Activated CD4-positive, alpha-beta T cell treated with anti-CD3 and anti-CD28 coated beads, Interleukin-2, amount 10 ng/mL, durations not matched to agents 7 days and 5 days (primary cell): ENCODE measurements at regions not wholly inside any gene's neighbourhood (a gene's known extent, or its start where the extent isn't known, plus 50 kb on each side); places are given as distances from the start of the nearest gene placed in this dataset.

Source experiments
- CTCF ChIA-PET: fragments of 350-600 bp; sonication (Branson Sonifier 250); formaldehyde crosslinking; loops from one replicate; lab custom pipeline; 2021; ENCODE audit warnings: antibody characterized with exemption; lab: Charles Lee
- POLR2A ChIA-PET: fragments of 350-600 bp; sonication (Branson Sonifier 250); formaldehyde crosslinking; loops from one replicate; lab custom pipeline; 2021; ENCODE audit warnings: antibody characterized with exemption; lab: Charles Lee
- DNase-seq: peaks from one replicate; pipeline ENCODE4 v3.0.0-alpha.2; 2020
- H3K27ac Mint-ChIP-seq: one replicate; pipeline ENCODE4 v1.8.0; 2021; ENCODE audit warnings: mild to moderate bottlenecking, moderate library complexity, mixed read lengths
- H3K27me3 Mint-ChIP-seq: one replicate; pipeline ENCODE4 v1.8.0; 2021; ENCODE audit warnings: mixed read lengths
- H3K36me3 Mint-ChIP-seq: one replicate; pipeline ENCODE4 v1.8.0; 2021; ENCODE audit warnings: low read depth, mixed read lengths
- H3K4me1 Mint-ChIP-seq: one replicate; pipeline ENCODE4 v1.8.0; 2021; ENCODE audit warnings: mixed read lengths
- H3K4me3 Mint-ChIP-seq: one replicate; pipeline ENCODE4 v1.8.0; 2021; ENCODE audit warnings: mild to moderate bottlenecking, moderate library complexity, mixed read lengths
- H3K9me3 Mint-ChIP-seq: one replicate; pipeline ENCODE4 v1.8.0; 2021; ENCODE audit warnings: mixed read lengths

DNA sequence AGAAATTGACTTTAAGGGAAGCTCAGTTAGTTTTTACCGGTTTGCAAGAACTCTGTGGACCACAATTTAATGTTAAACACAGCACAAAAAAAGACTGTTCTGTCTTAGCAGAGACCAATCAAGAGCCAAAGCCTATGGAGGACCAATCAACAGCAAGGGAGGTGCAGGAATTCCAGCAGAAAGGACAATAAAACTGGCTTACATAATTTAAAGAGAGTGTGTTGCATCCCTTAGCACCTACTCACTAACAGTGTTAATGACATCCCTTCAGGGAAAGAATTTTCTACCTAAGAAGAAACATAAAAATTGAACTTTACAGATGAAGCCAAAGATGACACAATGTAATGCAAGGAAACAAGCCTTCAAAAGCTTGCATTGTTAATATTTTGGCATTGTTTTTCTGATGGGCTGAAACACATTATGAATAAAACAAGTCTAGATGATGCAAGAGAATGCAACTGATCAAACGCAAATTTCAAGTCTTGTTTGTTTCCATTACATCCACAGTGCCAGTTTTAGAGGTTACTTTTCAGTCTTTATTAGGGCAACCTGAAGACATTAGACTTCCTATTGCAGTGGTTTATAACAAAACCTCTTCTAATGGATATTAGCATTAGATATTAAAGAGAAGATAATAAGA lies 111.3 kb upstream of the FST start:
- no peak for DNase-seq
- Mint-ChIP-seq H3K36me3 (no peaks in the 10 kb centered on the region), H3K9me3 (no peaks in the 10 kb centered on the region), H3K4me1 (no peaks in the 10 kb centered on the region), H3K27me3 (peaks cover 9% of the 10 kb centered on the region), H3K4me3 (no peak overlapping the region), H3K27ac (no peak overlapping the region)
- ChIA-PET CTCF (no interaction called here), POLR2A (no interaction called here)

DNA sequence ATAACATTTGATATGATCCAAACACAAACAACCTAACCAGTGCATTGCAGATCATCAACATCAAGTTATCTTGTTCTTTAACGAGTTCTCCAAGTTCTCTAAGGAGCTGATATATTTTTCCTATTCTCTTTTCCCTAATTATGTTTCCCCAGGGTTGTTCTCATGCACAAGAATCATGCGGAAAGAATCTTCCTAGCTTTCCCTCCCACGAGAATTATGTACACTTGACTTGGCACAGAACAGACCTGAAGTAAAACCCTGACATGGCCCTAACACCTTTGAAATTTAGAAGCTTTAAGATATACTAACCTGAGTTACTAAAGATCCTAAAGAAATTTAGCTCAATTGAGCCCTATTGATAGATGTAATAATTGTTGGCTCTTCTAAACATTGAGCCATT lies 110.7 kb upstream of the FST start:
- CTCF ChIA-PET, result no interaction called here
- DNase-seq, result no peak
- H3K36me3 Mint-ChIP-seq, result no peaks in the 10 kb centered on the region
- H3K9me3 Mint-ChIP-seq, result no peaks in the 10 kb centered on the region
- no peaks in the 10 kb centered on the region for H3K4me1 Mint-ChIP-seq
- peaks cover 9% of the 10 kb centered on the region for H3K27me3 Mint-ChIP-seq
- no peak overlapping the region for H3K27ac Mint-ChIP-seq
- H3K4me3 Mint-ChIP-seq, result no peak overlapping the region
- POLR2A ChIA-PET, result no interaction called here

DNA sequence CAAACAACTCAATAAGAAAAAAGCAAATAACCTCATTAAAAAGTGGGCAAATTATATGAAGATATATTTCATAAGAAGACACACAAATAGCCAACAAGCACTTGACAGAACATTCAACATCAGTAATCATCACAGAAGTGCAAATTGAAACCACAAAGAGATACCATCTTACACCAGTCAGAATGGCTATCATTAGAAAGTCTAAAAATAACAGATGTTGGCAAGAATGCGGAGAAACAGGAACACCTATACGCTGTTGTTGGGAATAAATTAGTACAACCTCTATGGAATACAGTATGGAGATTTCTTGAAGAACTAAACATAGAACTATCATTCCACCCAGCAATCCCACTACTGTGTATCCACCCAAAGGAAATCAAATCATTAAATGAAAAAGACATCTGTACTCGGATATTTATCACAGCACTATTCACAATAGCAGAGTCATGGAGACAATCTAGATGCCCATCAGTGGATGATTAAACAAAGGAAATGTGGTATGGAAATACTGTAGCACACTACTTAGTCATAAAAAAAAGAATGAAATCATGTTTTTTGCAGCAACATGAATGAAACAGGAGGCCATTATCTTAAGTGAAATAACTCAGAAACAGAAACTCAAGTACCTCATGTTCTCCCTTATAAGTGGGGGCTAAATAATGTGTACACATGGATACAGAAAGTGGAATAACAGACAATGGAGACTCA lies 106.8 kb upstream of the FST start:
- no peaks in the 10 kb centered on the region for H3K9me3 Mint-ChIP-seq
- DNase-seq, result no peak
- ChIA-PET POLR2A (no interaction called here), CTCF (no interaction called here)
- no peaks in the 10 kb centered on the region for H3K36me3 Mint-ChIP-seq
- H3K27ac Mint-ChIP-seq, result no peak overlapping the region
- H3K27me3 Mint-ChIP-seq, result peaks cover 9% of the 10 kb centered on the region
- no peaks in the 10 kb centered on the region for H3K4me1 Mint-ChIP-seq
- no peak overlapping the region for H3K4me3 Mint-ChIP-seq

DNA sequence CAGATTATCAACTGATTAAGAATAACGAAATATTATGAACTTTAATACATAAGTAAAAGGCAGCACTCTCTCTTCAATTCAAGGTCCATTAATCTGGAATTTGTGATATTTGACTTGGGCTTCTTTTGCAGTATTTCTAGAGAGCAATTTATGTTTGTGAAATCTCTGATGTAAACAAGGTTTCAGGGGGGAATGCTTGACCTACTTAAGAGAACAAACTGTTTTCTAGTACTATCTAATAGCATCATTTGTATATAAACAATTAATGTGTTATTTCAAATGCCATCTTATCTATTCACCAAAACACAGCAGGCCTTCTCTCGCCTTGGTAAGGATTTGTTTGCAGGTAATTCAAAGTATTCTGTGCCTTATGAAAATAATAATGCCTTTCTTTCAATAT lies 103.6 kb upstream of the FST start:
- no peaks in the 10 kb centered on the region for H3K9me3 Mint-ChIP-seq
- POLR2A ChIA-PET, result no interaction called here
- CTCF ChIA-PET, result no interaction called here
- peaks cover 7% of the 10 kb centered on the region for H3K27me3 Mint-ChIP-seq
- H3K4me3 Mint-ChIP-seq, result no peak overlapping the region
- H3K27ac Mint-ChIP-seq, result no peak overlapping the region
- no peak for DNase-seq
- no peaks in the 10 kb centered on the region for H3K36me3 Mint-ChIP-seq
- no peaks in the 10 kb centered on the region for H3K4me1 Mint-ChIP-seq

DNA sequence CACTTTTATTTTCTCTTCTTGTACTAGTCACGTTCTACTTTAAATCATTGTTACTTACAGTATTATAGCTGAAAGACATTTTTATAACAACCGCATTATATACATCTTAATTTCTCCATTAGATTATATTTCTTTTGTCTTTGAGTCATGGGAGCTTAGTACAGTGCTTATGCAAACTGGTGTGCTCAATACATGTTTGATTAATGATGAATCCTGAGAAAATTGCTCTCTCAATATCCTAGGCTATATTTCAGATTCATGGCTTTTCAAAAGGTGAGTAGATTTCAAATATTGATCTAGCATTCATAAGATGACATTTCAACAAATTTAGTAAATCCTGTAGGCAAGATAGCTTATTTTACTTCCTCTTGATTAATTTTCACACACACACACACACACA lies 102.2 kb upstream of the FST start:
- Mint-ChIP-seq H3K4me3 (no peak overlapping the region), H3K4me1 (no peaks in the 10 kb centered on the region), H3K36me3 (no peaks in the 10 kb centered on the region), H3K27me3 (peaks cover 1% of the 10 kb centered on the region), H3K27ac (no peak overlapping the region), H3K9me3 (no peaks in the 10 kb centered on the region)
- ChIA-PET POLR2A (no interaction called here), CTCF (no interaction called here)
- no peak for DNase-seq

DNA sequence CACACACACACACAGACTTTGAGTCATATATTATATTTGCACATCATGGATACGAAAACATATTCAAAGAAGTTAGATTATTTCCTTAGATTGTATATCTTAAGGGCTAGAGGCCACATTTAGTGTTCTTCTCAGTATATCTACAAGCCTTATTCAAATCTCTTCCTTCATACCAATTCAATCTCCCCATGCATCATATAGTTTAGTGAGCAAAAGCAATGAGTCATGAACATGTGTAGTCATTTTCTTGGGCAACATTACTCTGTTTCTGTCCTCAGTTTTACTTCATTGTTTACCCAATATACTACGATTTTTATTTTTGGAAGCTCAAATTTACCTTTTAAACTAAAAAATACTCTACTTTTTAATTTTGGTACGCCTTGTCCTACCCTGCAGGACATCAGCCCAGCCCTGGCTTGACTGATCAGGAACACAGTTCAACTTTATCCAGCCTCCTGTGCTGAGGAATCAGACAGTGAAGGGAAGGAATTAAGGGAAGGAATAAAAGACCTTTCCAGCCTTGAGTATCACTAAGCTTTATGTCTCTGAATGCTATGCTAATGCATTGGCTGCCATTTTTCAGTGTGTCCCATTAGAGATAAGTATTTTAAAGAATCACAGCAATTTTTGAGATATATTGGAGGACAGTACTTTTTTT lies 101.7 kb upstream of the FST start:
- ChIA-PET CTCF (no interaction called here), POLR2A (no interaction called here)
- Mint-ChIP-seq H3K27ac (no peak overlapping the region), H3K9me3 (no peaks in the 10 kb centered on the region), H3K36me3 (no peaks in the 10 kb centered on the region), H3K4me3 (no peak overlapping the region), H3K4me1 (no peaks in the 10 kb centered on the region), H3K27me3 (no peaks in the 10 kb centered on the region)
- DNase-seq, result no peak

DNA sequence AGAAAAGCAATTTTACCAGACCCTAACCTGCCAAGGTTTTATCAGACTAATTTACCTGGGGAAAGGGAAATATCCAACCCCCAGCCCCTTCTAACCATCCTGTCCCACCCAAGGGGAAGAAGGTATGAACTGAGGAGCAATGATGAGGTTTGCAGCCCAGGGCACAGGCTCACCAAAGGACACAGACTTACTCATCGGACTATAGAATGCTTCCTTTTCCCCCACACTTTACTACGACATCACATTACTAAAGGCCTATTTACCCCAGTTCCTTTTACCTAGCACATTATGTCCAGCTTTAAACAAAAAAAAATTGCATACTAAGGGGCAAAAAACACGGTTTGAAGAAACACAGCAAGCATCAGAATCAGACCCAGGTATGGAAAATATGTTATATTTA lies 94.1 kb upstream of the FST start:
- no peak for DNase-seq
- H3K27me3 Mint-ChIP-seq, result peaks cover 1% of the 10 kb centered on the region
- ChIA-PET CTCF (no interaction called here), POLR2A (no interaction called here)
- H3K4me1 Mint-ChIP-seq, result no peaks in the 10 kb centered on the region
- no peaks in the 10 kb centered on the region for H3K9me3 Mint-ChIP-seq
- no peak overlapping the region for H3K4me3 Mint-ChIP-seq
- no peak overlapping the region for H3K27ac Mint-ChIP-seq
- H3K36me3 Mint-ChIP-seq, result no peaks in the 10 kb centered on the region

DNA sequence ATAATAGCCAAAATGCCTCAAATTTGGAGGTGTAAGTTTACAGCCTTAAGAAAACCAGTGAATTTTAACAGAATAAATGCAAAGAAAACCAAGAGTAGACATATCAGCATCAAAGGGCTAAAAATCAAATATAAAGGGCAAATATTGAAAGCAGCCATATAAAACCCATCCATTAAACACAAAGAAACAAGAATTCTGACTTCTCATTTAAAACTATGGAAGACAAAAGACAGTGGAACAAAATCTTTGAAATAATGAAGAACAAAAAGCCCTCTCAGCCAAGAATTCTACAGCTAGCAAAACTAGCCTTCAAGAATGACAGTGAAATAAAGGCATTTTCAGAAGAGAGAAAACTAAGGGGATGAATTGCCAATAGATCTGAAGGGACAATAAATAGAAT lies 91.3 kb upstream of the FST start:
- no peak for DNase-seq
- Mint-ChIP-seq H3K4me3 (no peak overlapping the region), H3K36me3 (no peaks in the 10 kb centered on the region), H3K9me3 (no peaks in the 10 kb centered on the region), H3K4me1 (no peaks in the 10 kb centered on the region), H3K27me3 (peaks cover 12% of the 10 kb centered on the region), H3K27ac (no peak overlapping the region)
- CTCF ChIA-PET, result no interaction called here
- POLR2A ChIA-PET, result no interaction called here

DNA sequence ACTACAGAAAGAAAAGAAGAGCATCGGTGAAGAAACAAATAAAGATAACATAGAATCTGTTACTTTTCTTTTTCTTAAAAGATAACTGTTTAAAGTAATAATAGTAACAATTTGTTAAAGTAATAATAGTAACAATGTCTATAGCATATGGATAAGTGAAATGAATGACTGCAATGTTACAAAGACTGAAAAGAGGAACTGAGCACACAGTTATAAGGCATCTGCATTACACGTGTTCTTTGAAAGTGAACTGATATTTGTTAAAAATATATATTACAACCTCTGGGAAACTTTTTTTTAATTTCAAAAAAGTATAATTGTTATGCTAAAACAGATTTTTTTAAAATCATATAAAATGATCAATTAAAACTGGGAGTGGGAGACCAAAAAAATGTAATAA lies 88.4 kb upstream of the FST start:
- H3K27ac Mint-ChIP-seq, result no peak overlapping the region
- DNase-seq, result no peak
- no peaks in the 10 kb centered on the region for H3K4me1 Mint-ChIP-seq
- no peak overlapping the region for H3K4me3 Mint-ChIP-seq
- H3K27me3 Mint-ChIP-seq, result peaks cover 15% of the 10 kb centered on the region
- H3K36me3 Mint-ChIP-seq, result no peaks in the 10 kb centered on the region
- POLR2A ChIA-PET, result no interaction called here
- H3K9me3 Mint-ChIP-seq, result no peaks in the 10 kb centered on the region
- CTCF ChIA-PET, result no interaction called here

DNA sequence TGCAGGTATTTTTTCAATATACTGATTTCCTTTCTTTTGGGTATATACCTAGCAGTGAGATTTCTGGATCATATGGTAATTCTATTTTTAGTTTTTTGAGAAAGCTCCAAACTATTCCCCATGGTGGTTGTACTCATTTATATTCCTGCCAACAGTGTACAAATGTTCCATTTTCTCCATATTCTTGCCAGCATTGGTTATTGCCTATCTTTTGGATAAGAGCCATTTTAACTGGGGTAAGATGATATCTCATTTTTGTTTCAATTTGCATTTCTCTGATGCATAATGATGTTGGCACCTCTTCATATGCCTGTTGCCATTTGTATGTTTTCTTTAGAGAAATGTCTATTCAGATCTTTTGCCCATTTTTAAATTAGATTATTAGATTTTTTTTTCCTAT lies 85.6 kb upstream of the FST start:
- ChIA-PET POLR2A (no interaction called here), CTCF (no interaction called here)
- no peaks in the 10 kb centered on the region for H3K36me3 Mint-ChIP-seq
- DNase-seq, result no peak
- no peak overlapping the region for H3K4me3 Mint-ChIP-seq
- peaks cover 14% of the 10 kb centered on the region for H3K27me3 Mint-ChIP-seq
- H3K27ac Mint-ChIP-seq, result no peak overlapping the region
- no peaks in the 10 kb centered on the region for H3K4me1 Mint-ChIP-seq
- H3K9me3 Mint-ChIP-seq, result no peaks in the 10 kb centered on the region

DNA sequence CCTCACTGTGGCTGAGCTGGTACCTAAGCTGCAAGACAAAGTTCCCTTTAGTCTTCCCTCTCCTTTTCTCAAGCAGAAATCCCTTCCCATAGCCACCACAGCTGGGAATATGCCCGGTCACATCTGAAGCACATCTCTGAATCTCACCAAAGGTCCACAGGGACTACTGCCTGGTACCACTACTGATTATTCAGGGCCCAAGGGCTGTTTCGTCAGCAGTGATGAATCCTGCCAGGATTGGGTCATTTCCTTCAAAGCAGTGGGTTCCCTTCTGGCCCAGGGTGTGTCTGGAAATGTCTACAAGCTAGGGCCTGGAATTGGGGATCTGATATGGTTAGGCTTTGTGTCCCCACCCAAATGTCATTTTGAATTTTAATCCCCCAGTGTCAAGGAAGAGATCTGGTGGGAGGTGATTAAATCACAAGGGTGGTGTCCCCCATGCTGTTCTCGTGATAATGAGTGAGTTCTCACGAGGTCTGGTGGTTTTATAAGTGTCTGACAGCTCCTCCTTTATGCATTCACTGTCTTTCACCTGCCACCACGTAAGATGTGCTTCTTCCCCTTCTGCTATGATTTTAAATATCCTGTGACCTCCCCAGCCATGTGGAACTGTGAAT lies 83.2 kb upstream of the FST start:
- no peak overlapping the region for H3K4me3 Mint-ChIP-seq
- H3K9me3 Mint-ChIP-seq, result no peaks in the 10 kb centered on the region
- no peak for DNase-seq
- no peaks in the 10 kb centered on the region for H3K4me1 Mint-ChIP-seq
- H3K36me3 Mint-ChIP-seq, result no peaks in the 10 kb centered on the region
- H3K27me3 Mint-ChIP-seq, result peaks cover 15% of the 10 kb centered on the region
- ChIA-PET CTCF (no interaction called here), POLR2A (no interaction called here)
- H3K27ac Mint-ChIP-seq, result no peak overlapping the region

DNA sequence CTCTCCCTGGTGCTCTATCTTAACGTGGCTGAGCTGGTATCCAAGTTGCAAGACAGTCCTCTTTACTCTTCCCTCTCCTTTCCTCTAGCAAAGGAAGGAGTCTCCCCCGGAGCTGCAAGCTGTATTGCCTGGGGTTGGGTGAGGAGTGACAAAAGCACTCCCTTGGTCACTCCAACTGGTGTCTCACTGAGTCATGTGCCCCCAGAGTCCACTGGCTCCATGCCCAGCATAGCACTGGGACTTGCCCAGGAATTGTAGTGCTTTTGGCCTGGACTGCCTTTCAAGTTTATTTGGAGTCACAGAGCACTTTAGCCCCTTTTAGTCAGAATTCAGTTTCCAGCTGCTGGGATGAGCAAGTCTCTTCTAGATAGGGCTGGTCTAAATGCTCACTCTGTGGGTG lies 82.6 kb upstream of the FST start:
- H3K36me3 Mint-ChIP-seq, result no peaks in the 10 kb centered on the region
- no peaks in the 10 kb centered on the region for H3K4me1 Mint-ChIP-seq
- no peak overlapping the region for H3K4me3 Mint-ChIP-seq
- peaks cover 15% of the 10 kb centered on the region for H3K27me3 Mint-ChIP-seq
- no peak overlapping the region for H3K27ac Mint-ChIP-seq
- no peak for DNase-seq
- CTCF ChIA-PET, result no interaction called here
- POLR2A ChIA-PET, result no interaction called here
- H3K9me3 Mint-ChIP-seq, result no peaks in the 10 kb centered on the region

DNA sequence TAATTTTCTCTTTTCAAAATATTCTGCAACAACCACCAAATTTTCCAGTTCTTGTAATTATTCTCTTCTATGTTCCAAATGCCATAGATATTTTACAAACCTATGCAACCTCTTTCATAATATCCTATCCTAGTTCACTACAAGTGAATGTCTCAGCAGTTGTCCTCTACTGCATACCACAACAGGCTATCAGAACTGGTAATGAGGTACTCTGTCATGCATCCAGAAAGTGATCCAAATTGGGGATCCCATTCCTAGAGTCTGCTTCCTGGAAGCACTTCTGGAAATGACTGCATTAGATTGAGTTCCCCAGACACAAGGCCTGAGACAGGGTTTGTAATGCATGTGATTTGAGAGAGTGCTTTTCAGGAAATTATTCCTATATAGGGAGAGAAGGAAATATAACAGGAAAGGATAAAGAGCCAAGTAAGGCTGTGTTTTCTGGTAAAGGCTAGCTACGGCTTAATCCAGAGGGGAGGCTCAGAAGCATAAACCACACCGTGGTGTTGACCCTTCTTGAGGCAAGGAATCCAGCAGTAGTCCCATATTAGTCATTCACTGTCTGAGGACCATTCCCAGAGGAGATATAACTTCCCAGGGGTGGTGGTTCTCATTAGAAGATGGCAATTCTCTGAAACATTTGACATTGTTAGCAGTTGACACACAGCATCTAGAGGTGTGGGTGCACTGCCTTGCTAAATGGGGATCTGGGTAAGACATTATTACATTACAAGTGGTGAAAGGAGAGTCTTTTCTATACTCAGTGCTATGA lies 80.3 kb upstream of the FST start:
- Mint-ChIP-seq H3K4me3 (no peak overlapping the region), H3K36me3 (no peaks in the 10 kb centered on the region), H3K9me3 (no peaks in the 10 kb centered on the region), H3K4me1 (no peaks in the 10 kb centered on the region), H3K27me3 (peaks cover 3% of the 10 kb centered on the region), H3K27ac (no peak overlapping the region)
- no peak for DNase-seq
- ChIA-PET CTCF (no interaction called here), POLR2A (no interaction called here)
